GF-D8 (cell line): ENCODE measurements at regions not wholly inside any gene's neighbourhood (a gene's known extent, or its start where the extent isn't known, plus 50 kb on each side); places are given as distances from the start of the nearest gene placed in this dataset.
A peak's percentile ranks its signal among the peaks of the same experiment; 100 is the strongest.
"Not testable (repeated sequence)": the region's sequence is repeated elsewhere in the genome, so short reads cannot be mapped to it uniquely, and the experiment has no call there.

Experiments
- DNase-seq: peaks from one replicate; lab custom pipeline; 2025; lab: John Stamatoyannopoulos, UW

DNA sequence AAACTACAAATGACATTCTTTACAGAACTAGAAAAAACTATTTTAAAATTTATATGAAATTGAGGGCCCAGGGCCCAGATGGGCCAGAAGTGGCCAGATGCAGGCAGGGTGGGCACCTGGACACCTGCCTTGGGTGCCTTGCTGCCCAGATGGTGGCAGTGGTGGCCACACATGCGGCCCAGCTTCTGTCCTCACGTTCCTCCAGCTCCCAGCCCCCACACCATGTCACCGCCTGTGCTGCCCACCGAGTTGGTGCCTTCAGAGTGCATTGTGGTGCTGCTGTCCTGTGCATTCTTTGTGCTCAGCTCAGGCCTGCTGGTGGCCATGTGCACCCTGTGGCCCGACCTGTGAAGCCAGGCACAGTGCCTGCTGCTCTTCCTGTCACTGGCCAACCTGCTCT is 216.8 kb upstream of the CXADR start:
- no peak for DNase-seq

DNA sequence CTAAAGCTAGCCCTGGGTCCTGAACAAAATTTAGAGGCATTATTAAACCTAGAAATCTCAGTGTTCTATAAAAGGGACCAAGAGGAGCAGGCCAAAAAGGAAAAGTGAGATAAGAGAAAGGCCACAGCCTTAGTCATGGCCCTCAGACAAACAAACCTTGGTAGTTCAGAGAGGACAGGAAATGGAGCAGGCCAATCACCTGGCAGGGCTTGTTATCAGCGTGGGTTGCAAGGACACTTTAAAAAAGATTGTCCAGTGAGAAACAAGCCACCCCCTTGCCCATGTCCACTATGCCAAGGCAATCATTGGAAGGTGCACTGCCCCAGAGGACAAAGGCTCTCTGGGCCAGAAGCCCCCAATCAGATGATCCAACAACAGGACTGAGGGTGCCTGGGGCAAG is 213.3 kb upstream of the CXADR start:
- DNase-seq = not testable (repeated sequence)

DNA sequence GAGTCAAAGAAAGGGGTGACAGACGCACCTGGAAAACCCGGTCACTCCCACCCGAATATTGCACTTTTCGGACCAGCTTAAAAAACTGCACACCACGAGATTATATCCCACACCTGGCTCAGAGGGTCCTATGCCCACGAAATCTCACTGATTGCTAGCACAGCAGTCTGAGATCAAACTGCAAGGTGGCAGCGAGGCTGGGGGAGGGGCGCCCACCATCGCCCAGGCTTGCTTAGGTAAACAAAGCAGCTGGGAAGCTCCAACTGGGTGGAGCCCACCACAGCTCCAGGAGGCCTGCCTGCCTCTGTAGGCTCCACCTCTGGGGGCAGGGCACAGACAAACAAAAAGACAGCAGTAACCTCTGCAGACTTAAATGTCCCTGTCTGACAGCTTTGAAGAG is 185.1 kb upstream of the CXADR start:
- DNase-seq = not testable (repeated sequence)

DNA sequence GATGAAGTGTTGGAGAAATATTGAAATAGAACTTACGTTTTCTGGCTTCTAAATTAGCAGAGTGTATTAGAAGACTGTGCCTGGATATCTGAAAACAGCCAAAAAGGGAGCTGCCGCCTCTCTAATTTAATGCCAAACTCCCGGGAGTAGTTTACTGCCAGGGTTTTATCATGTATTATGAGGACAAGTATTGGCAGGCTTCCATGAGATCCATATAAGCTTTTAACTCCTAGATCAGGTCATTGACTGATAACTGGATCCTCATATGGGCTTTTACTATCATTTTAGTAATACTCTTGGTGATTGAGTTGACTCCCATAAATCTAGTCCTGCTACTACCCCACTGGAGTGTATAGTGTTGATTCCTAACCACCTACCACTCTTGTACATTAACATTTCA is 178.4 kb upstream of the CXADR start:
- DNase-seq = no peak

DNA sequence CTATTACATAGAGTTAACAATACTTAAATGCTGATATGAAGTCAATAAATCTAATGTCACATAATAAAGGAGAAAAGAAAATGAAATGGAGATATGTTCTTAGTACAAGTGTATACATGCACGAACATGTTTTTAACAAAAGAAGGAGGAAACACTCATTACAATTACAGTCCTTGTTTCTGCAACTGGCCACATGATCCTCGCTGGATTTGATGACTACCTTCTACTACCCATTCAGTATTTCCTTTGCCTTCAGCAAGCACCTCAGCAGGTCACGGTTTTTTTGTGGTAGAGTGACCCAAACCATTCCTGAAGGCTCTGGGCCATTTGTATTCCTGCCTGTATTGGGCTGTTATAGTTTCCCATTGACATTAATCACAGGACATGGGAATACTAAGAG is 172.8 kb upstream of the CXADR start:
- no peak for DNase-seq

DNA sequence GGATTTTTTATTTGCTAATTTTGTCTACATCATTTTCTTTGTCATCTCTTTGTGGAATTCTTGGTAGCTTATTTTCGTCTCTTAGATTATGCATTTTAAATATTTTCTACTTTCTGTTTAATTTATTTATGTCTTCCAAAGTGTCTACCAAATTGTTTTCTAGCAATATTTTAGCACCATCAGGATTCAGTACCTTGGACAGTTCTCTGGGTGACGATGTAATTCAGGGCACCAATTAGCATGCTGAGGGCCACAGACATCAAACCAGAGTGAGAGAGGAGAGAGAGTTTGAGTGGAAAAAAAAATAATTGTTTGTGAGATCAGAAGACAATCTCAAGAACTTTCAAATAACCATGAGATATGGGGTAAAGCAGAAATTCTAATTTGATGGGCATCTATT is 169.8 kb upstream of the CXADR start:
- DNase-seq = no peak

DNA sequence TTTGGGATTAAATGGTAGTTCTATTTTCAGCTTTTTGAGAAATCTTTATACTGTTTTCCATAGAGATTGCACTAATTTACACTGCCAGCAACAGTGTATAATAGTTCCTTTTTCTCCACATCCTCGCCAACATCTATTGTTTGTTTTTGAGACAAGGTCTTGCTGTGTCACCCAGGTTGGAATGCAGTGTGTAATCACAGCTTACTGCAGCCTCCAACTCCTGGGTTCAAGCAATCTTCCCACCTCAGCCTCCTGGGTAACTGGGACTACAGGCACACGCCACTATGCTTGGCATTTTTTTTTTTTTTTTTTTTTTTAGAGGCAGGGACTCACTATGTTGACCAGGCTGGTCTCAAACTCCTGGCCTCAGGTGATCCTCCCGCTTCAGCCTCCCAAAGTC is 164.5 kb upstream of the CXADR start:
- DNase-seq = no peak

DNA sequence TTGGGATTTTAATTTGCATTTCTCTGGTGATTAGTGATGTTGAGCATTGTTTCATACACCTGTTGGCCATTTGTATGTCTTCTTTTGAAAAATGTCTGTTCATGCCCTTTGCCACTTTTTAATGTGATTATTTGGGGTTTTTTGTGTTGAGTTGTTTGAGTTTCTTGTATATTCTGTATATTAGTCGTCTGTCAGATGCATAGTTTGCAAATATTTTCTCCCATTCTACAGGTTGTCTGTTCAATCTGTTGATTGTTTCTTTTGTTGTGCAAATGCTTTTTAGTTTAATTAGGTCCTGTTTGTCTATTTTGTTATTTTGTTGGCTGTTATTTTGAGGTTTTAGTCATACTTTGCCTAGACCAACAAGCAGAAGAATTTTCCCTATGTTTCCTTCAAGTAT is 164.0 kb upstream of the CXADR start:
- no peak for DNase-seq

DNA sequence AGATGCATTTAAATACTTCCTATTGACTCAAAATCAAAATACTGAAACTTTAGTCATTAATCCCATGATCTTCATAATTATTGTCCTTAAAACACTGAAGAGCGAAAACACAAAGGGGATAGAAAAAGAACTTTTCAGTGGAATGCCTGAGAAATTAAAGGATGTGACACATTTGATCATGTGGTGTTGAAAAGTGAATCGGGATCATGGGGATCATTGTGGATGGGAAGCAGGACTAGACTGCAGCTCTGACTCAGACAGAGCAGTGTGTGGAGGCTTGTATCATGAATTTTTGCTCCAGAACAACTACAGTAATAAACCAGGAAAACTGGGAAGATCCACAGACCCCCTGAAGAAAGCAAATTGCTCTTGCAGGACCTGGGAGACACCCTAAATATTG is 161.1 kb upstream of the CXADR start:
- DNase-seq = no peak

DNA sequence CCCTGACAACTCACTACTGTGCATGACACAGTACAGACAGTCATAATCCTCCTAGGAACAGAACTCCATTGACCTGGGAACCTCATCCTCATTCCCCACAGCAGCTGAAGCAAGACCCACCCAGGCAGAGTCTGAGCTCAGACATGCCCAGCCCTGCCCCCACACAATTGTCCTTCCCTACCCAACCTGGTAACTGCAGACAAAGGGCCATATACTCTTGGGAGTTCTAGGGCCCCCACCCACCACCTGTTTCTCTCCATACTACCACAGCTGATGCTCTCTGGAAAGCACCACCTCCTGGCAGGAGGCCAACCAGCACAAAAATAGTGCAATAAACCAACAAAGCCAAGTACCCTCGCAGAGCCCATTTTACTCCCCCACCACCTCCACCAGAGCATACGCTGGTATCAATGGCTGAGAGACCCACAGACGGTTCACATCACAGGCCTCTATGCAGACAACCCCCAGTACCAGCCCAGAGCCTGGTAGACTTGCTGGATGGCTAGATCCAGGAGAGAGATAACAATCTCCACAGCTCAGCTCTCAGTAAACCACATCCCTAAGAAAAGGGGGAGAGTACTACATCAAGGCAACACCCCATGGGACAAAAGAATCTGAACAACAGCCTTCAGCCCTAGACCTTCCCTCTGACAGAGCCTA is 159.7 kb upstream of the CXADR start:
- DNase-seq = no peak

DNA sequence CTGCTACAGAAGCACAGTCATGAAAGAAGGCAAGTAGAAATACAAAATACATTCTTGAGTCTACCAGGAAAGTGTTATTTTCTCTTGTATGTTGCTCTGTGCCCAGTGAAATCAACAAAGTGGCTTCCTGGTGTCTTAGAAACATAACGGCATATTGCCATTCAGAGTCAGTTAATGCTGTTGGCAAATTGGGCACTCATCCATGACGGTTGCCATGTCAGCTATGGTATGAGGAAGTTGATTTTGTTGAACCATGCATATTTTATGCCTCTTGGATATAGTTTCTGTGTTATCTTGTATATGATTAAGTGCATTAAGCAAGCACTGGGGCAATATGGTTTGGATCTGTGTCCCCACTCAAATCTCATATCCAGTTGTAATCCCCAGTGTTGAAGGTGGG is 153.1 kb upstream of the CXADR start:
- DNase-seq = peak; percentile 20

DNA sequence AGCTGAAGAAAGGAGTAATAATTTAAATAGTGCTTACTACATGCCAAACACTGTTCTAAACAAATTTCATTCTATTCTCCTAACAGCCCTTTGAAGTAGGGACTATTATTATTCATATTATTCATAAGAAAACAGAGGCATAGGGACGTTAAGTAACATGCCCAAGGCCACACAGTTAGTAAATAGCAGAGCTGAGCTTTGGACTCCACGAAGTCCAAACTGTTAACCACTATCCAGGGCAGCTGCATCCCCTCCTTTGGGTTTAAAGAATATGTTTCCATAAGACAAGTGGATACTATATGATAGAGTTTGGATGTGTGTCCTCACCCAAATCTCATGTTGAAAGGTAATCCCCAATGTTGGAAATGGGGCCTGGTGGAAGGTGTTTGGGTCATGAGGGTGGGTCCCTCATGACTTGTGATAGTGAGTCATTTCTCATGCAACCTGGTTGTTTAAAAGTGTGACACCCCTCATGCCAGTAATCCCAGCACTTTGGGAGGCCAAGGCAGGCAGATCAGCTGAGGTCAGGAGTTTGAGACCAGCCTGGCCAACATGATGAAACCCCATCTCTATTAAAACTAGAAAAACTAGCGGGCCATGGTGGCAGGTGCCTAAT is 144.0 kb upstream of the CXADR start:
- no peak for DNase-seq

DNA sequence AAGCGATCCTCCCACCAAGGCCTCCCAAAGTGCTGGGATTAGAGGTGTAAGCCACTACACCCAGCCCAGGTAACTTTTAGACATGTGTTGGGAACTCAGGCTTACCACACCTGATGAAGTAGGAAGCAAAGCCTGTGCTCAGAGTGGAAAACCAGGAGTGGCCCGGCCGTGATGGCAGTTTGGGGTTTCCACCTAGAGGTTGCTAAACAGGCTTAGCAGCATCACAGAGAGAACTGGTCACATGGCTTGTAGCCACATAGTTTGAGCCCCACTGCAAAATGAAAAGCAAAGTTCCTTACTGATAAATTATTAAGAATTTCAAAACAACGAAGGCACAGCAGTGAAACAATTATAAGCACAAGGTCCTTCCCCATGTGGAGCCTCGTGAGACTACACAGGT is 142.6 kb upstream of the CXADR start:
- DNase-seq = no peak

DNA sequence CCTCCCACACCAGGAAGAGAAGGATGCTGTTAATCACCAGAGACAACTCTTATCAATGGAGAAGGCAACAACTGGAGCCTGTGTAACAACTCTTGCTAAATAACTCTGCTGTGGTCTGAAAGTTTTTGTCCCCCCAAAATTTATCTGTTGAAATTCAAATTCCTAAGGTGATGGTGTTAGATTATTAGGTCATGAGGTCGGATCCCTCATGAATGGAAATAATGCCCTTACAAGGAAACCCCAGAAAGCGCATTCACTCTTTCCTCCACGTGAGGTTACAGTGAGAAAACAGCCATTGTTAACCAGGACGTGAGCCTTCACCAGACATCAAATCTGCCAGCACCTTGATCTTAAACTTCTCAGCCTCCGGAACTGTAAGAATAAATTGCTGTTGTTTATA is 141.9 kb upstream of the CXADR start:
- no peak for DNase-seq

DNA sequence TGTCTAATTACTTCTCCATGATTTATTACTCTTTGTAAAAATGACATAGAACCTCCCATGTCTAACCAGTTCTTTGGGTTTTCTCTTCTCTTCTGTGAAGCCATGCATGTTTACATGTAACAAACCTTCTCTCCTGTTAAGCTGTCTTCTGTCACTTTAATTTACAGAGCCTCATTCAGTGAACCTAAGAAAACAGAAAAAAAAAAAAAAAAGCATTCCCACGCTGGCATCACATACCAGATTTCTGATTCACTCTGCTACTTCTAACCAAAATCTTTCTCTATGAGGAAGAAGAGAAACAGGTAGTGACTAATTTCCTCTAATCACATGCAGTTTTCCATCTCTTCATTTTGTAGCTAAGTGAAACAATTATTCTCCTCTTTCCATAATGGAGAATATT is 141.4 kb upstream of the CXADR start:
- no peak for DNase-seq

DNA sequence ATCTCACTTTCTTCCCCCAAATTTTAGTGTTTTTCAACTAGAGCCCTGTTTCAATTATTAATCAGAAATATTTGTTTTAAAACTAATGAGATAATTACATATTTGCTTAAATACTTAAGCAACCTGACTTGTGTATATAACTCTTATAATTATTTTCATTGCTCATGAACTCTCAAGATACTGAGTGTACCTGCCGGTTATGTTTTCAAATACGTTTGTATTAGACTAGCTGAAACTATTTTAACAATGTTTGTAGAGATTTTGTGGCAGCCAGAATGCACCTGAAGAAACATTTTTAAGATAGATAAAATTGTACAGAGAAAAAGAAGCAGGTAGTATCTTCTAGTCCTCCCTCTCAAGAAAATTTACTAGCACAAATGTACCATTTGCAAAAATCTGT is 140.6 kb upstream of the CXADR start:
- no peak for DNase-seq

DNA sequence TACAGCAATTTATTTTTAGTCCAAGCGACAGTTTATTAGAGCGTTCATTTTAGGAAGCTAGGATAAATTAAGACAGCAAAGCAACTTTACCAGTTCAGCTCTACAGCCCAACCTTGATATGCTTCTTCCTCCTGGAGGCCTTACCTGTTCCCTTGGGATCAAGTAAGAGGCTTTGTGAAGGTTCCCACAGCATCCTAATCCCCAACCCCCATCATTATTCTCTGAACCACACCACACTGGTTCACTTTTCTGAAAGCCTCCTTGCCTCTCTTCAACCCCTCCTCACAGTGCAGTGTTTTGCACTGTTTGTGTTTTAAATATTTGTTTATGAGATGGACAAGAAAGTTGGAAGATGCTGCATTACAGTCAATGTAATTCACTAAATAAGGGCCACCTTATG is 126.3 kb upstream of the CXADR start:
- DNase-seq = no peak

DNA sequence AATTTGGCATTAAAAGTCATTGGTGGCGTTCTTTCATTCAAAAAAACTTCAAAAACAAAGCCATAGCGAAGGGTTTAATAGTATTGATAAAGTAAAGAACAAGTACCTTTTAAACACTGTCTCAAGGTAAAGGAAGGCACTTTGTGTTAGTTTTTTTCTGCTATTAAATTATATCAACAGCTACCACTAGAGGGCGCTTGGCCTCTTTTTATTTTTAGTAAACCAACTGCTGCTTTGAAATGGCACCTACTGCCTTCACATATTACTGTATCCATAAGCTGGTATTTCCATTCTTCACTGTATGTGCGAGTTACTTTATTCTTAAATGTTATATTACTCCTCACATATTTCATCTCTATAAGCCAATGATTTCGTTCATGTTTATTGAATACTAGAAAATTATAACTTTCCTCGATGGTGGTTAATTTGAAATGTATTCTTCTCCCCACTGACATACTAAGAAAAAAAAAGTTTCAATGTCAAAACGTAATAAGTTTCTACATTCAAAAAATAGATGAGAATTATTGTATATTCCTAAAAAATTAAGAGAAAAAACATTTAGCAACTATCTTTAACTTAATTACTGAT is 125.7 kb upstream of the CXADR start:
- peak; percentile 10 for DNase-seq

DNA sequence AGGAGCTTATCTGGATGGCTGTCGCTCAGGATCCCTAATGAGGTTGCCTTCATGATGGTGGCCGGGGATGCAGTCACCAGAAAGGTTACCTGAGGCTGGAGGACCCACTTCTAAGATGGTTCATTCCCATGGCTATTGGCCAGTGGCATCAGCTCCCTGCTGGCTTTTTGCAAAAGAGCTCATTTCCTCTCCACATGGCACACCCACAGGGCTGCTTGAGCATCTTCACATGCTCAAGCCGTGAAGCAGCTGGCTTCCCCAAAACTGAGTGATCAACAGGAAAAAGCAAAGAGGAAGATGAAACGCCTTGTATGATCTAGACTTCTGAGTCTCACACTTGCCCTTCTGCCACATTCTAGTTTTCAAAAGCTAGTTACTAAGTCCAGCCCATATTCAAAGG is 124.6 kb upstream of the CXADR start:
- no peak for DNase-seq

DNA sequence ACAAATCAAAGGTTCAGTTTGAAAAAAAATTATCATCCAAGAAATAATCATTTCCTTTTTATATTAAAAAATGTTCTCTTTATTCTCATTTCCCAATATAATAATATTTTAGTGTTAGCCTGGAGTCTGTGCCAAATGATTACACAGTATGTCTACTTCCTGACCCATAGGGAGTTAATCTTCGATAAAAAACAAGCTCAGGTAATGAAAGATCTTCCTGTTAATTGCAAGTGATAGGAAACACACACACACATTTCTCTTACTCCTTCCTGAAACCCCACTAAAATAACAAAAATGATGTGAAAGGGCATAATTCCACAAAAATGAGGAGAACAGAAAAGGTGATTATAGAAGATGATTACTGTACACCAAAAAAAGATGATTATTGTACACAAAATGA is 123.5 kb upstream of the CXADR start:
- no peak for DNase-seq

DNA sequence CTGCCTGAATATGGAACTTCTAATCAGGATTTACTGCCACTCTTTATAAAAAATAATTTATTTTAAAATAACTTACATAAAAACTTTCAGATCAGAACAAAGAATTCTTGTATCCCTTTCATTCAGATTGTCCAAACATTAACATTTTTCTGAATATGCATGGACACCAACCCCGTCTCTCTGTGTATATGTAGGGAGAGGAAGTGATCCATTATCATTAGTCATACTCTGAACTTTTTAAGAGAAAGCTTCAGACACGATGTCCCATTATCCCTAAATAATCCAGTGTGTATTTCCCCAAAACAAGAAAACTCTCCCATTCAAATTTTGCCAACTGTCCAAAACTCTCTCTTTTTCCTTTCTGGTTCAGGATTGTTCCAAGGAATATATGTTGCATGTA is 122.3 kb upstream of the CXADR start:
- DNase-seq = no peak

DNA sequence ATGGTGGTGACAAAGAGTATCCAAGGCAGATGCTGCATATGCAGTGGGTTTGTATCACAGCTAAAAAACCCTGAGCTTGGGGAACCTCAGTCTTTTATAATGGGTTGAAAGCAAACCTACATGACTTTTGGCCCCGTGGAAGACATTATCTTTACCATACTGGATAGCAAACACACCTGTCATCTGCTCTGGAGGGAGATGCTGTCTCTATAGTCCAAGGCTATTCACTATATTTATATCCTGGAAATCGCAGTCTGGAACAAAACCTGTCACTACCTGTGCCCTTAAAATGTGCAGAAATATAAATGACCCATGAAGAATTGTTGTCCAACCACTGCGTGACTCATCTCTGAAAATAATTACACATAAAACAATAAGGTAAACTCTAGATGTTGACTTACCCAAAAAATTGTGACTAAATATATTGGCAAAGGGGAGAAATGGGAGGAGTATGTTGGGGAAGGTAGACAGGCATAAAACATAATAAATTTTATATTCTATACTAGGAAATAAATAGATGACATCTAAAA is 121.0 kb upstream of the CXADR start:
- no peak for DNase-seq

DNA sequence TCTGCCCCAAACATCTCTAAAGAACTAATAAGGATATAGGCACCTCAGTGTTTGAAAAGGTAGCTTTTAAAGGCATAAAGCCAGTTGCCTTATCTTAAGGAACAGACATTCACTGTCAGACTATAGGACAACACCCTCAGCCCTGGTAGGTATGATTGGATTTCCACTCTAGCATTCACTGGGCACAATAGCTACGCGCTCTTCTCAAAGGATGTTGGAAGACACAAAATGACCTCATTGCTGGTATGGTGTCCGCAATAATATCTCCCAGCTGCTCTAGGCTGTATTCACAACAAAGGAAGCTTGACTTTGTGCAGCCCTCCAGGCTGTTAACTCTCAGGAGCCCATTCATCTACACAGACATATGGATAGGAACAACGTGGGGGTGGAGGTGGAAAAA is 119.4 kb upstream of the CXADR start:
- DNase-seq = no peak

DNA sequence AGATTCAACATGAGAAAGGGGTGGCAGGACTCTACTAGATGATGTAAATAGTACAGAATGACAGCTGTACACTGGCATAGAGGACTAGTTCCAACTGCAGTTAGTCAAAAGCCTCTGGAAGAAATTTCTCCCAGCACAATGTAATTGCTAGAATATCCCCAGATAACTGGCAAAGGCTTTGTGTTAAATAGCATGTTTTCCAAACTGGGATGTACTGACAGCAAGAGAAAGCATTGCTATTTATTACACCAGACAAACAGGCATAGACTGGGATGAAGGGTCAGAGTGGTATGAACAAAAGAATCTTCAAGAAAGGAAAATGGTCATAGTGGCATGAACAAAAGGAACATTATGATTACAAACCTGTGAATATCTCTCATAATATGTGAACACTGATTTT is 115.9 kb upstream of the CXADR start:
- DNase-seq = no peak
